ENCODE measurements at regions not wholly inside any gene's neighbourhood (a gene's known extent, or its start where the extent isn't known, plus 50 kb on each side); places are given as distances from the start of the nearest gene placed in this dataset.
"Not testable (repeated sequence)": the region's sequence is repeated elsewhere in the genome, so short reads cannot be mapped to it uniquely, and the experiment has no call there.

DNA sequence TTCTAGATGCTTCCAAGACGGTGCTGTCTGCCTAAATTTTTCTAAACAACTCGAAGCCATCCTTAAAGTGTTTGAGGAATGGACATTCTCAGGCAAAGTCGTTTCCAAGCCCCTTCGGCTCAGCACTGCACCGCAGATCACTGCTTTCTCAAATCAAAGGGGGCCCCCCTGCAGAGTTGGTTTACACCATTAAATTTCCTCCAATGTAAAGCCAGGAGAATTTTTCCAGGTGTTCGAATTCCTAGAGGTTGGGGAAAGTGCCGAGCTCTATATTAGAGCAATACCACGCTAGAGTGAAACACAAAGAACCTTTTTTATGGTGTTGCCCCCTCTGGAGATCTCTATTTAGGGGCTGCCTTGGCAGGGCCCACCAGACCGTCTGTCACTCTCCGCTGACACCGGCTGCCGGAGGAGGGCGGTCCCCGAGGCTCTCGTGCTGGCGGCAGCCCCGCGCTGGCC, 277.9 kb upstream of the NR2F2 start:
- DNase-seq = peak in 1 of 2 experiments; percentile 55

DNA sequence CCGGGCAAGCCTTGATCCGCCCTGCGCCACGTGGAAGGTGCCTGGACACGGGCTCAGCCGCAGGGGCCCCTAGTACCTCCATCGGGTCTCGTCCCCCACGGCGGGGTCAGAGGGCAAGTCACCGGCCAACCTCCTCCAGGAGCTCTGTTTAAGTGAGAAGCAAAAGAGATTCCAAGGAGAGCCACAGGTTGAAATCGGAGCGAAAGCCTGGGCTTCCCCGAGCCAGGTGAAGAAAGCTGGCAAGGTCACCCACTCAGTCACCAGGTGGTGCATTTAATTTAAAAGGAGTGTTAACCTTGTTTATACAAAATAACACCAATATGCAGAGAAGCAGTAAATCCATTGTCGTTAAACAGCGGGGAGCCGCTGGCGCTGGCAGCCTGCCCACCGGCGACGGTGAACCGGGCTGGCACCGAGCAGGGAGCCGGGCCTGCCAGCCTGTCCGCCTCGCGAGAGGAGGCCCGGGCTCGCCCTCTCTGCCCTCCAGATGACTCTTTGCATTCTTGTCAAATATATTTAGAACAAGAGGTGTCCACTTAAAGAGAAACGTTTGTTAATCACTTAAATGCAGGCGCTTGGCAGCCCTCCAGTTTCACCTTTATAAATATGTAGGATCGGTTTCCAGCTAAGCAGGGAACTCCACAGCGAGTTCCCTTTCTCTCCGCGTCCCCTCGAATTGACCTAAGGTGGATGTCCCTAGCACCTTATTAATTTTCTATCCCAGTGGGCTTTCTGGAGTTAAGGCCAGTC, 277.3 kb upstream of the NR2F2 start:
- peak; percentile 91 to 93 for DNase-seq

GRCh38 chr15:96053781-96054428, 276.6 kb upstream of the NR2F2 start:
- DNase-seq = no peak

GRCh38 chr15:96054621-96055020, 275.9 kb upstream of the NR2F2 start:
- peak in 1 of 2 experiments; percentile 11 for DNase-seq

DNA sequence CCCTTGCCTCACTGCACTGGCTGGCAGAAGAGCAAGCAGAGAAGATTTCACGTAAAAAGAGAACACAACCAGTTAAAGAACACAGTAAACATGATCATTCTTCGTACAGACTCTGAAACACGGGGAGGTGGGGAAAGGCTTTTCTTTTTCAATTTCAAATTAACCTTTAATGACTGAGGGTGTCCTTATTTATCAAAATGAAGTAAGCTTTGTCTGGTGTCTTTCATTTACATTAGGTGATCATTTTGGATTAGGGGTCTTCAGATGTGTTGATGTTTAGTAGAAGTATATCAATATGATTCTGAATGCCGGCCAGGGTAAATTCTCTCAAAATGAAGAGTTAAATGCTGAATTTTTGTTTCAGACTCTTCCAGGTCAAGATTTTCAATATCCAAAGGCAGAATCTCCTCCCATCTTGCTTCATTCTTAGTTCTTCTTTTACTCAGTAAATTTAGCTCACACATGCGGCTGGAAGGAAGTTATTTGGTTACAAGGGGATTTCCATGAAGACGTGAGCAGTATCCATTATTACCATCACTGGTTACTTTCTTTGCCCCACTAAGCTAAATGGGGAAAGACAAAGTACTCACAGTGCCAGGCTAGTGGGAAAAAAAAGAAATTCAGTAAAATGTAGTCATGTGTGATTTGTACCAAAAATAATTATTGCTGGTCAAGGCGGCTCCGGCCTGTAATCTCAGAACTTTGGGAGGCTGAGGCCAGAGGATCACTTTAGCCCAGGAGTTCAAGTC, 272.2 kb upstream of the NR2F2 start:
- no peak for DNase-seq

GRCh38 chr15:96058852-96059103, 271.7 kb upstream of the NR2F2 start:
- not testable (repeated sequence) for DNase-seq

DNA sequence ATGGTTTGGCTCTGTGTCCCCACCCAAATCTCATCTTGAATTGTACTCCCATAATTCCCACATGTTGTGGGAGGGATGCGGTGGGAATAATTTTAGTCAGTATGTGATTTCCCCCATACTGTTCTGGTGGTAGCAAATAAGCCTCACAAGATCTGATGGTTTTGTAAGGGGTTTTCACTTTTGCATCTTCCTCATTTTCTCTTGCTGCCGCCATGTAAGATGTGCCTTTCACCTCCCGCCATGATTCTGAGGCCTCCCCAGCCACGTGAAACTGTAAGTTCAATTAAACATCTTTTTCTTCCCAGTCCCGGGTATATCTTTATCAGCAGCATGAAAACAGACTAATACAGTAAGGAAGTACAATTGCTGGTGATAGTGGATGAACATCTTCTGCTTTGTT, 269.9 kb upstream of the NR2F2 start:
- not testable (repeated sequence) for DNase-seq

- no peak for DNase-seq
Observed at GRCh38 chr15:96064351-96064756, 266.1 kb upstream of the NR2F2 start.

DNA sequence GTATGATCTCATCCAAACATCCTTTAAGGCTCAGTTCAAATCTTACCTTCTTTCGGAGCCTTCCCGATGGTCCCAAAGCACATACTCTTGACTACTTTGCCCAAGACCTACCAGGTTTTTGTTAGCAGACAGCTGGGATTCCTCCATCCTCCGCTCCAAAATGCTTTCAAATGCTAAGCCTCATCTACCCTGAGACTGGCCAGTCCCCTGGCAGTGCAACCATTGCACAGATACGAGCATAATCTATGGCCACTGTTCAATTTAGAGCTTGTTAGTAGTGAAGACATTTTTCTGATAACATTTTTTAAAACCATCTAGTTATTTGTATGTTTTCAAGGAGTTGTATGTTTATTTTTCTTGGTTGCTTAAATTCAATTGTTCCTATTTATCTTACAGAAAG, 264.4 kb upstream of the NR2F2 start:
- DNase-seq = no peak

- no peak for DNase-seq
Observed at GRCh38 chr15:96066852-96067495, 263.5 kb upstream of the NR2F2 start.

GRCh38 chr15:96067677-96068076, 262.8 kb upstream of the NR2F2 start:
- DNase-seq = no peak

DNA sequence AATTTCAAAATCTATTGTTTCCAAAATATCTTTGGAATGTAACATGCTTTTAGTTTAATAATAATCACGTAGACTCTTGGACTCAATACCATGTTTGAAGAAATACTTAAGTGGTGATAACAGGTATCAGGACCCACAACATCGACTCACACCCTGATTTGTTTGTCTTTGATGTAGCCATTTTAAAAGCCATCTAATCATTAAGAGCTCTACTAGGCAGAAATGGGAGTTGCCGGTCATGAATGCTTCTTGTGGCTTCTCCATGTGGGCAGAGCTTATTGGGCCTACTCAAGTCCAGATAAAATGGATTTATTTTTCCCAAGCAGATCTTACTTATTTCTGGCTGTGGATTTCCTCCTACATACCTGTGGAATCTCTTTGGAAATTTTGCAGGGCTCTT, 261.6 kb upstream of the NR2F2 start:
- no peak for DNase-seq

GRCh38 chr15:96070636-96071035, 259.9 kb upstream of the NR2F2 start:
- DNase-seq = no peak

DNA sequence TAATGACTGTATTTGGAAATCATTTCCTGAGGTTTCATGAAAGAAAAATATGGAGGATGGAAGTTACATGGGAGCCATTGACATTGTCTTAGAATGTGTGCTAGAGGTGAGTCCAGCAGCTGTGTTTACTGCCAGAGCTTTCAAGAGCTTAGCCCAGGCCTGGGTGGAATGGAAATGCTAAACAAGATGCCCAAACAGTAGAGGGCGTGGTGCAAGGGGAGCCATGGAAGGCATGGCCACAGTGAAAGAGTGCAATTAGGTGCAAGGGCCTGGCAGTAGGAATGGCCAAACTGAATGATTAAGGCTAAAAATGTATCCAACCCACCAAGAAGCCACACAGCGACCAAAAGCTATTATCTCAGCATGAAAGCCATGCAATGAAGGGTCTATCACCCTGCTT, 257.7 kb upstream of the NR2F2 start:
- no peak for DNase-seq

- no peak for DNase-seq
Observed at GRCh38 chr15:96073908-96074307, 256.6 kb upstream of the NR2F2 start.

- no peak for DNase-seq
Observed at GRCh38 chr15:96075895-96076294, 254.6 kb upstream of the NR2F2 start.

DNA sequence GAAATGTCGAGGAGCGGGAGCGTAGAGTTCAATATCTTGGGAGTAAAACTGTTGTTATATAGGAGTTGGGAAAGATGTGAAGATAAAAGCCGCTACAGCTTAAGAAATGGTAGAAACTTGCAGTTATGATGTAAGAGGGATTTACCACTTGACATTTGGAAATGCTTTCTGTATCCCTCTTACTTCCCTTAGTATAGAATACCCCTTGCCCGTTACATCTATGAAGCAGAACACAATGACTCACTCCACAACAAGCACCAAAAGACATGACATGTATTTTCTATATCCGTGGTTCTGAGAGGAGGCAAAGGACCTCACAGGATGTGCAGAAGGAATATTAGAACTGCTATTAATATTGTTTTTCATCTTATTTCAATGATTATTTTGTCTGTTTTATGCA, 254.2 kb upstream of the NR2F2 start:
- no peak for DNase-seq

DNA sequence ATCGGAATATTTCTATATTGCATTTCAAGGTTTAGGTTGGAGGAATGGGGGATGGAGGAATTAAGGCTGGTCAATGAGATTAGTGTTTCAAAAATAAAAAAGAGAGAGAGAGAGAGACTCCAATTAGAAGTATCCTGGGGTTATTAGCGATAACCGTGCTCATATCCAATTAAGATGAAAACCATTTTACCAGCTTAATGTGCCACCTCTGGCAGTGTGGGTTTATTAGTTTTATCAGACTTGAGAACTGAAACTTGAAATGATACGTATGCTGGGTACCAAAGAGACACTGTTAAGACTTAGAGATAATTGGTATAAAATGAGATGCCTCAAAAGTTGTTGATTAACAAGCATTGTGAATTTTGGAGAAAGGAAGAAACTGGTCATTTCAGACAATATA, 251.5 kb upstream of the NR2F2 start:
- DNase-seq = no peak

DNA sequence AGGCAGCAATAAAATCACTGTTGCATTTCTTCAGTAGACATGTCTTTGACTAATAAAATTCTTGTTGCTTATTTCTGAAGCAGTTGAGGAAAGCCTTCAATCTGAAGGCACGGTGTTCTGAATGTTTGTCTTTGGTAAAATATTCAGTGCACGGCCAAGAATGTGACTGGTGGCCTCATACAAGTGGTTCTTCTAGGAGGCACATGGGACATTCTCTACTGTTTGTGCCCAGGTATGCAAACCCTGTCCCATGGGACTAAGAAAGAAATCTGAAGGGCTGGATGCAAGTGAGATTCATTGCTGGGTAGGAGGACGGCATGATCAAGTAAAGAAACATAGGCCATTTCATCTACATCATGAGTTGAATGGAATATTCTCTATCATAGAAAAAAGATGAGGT, 250.6 kb upstream of the NR2F2 start:
- no peak for DNase-seq

GRCh38 chr15:96086164-96086563, 244.3 kb upstream of the NR2F2 start:
- DNase-seq = no peak

GRCh38 chr15:96087180-96087884, 243.2 kb upstream of the NR2F2 start:
- DNase-seq = no peak

DNA sequence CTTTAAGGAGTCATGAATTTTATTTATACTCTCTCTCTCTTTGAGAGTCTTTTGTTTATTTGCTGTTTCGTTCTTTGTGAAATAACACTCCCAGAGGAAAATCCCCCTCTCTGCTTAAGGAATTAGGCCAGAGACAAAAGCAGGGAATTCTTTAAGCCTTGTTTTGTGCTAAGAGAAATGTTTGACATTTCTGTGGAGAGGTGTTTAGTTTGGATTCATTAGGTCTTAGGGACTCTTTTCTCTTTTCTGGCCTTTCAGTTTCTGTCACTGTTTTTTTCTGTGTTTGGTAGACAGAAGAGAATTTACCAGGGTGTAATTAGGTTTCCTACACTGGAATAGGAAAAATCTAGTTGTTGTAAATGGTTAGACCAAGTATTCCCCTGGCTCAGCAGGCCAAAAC, 241.8 kb upstream of the NR2F2 start:
- DNase-seq = no peak
